ENCODE measurements at regions not wholly inside any gene's neighbourhood (a gene's known extent, or its start where the extent isn't known, plus 50 kb on each side); places are given as distances from the start of the nearest gene placed in this dataset.

GRCh38 chr10:94084344-94084743 is 90.6 kb downstream of the PLCE1 start:
- Histone ChIP-seq H3K36me3 (ENCODE audit: low read depth) (no peaks in the 10 kb centered on the region), H3K4me3 (ENCODE audit: severe bottlenecking) (no peak overlapping the region), H3K27ac (ENCODE audit: poor library complexity, severe bottlenecking) (no peak overlapping the region), H3K27me3 (ENCODE audit: insufficient read depth, poor library complexity, severe bottlenecking) (no peaks in the 10 kb centered on the region), H3K4me1 (ENCODE audit: insufficient read depth, poor library complexity, severe bottlenecking) (no peaks in the 10 kb centered on the region), H3K9me3 (ENCODE audit: severe bottlenecking) (no peaks in the 10 kb centered on the region)
- no peak for DNase-seq (ENCODE audit: low spot score)
- TF ChIP-seq, protein P1, sequence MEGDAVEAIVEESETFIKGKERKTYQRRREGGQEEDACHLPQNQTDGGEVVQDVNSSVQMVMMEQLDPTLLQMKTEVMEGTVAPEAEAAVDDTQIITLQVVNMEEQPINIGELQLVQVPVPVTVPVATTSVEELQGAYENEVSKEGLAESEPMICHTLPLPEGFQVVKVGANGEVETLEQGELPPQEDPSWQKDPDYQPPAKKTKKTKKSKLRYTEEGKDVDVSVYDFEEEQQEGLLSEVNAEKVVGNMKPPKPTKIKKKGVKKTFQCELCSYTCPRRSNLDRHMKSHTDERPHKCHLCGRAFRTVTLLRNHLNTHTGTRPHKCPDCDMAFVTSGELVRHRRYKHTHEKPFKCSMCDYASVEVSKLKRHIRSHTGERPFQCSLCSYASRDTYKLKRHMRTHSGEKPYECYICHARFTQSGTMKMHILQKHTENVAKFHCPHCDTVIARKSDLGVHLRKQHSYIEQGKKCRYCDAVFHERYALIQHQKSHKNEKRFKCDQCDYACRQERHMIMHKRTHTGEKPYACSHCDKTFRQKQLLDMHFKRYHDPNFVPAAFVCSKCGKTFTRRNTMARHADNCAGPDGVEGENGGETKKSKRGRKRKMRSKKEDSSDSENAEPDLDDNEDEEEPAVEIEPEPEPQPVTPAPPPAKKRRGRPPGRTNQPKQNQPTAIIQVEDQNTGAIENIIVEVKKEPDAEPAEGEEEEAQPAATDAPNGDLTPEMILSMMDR (IDR thresholded peaks at IDR 0.05; ENCODE audit: poor library complexity, severe bottlenecking), result no peak
- no peak for ATAC-seq (ENCODE audit: low read depth)

DNA sequence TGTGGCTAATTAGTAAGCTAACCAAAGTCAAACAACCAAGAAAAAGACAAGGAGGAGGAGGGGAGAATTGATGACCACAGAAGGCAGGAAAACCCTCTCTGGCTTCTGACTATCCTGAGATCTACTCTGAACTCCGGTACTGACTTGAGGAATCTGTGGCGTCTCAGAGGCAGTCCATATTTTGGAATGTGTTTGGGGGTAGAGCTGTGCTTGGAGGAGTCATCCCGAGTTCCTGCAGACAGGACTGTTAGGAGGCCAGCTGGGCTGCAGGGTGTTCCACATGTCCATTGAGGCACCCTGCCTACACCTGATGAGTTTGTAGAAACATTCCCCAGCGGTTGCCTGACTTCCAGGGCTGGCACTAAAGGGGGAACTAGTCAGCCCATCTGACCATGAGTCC is 91.6 kb downstream of the PLCE1 start:
- TF ChIP-seq, protein P1 (IDR thresholded peaks at IDR 0.05; ENCODE audit: poor library complexity, severe bottlenecking), result no peak
- no peak overlapping the region for H3K27ac ChIP-seq (ENCODE audit: poor library complexity, severe bottlenecking)
- no peaks in the 10 kb centered on the region for H3K27me3 ChIP-seq (ENCODE audit: insufficient read depth, poor library complexity, severe bottlenecking)
- DNase-seq (ENCODE audit: low spot score) (no peak), ATAC-seq (ENCODE audit: low read depth) (no peak)
- H3K4me1 ChIP-seq (ENCODE audit: insufficient read depth, poor library complexity, severe bottlenecking), result no peaks in the 10 kb centered on the region
- no peak overlapping the region for H3K4me3 ChIP-seq (ENCODE audit: severe bottlenecking)
- no peaks in the 10 kb centered on the region for H3K36me3 ChIP-seq (ENCODE audit: low read depth)
- no peaks in the 10 kb centered on the region for H3K9me3 ChIP-seq (ENCODE audit: severe bottlenecking)

- DNase-seq (ENCODE audit: low spot score), result no peak
- no peaks in the 10 kb centered on the region for H3K27me3 ChIP-seq (ENCODE audit: insufficient read depth, poor library complexity, severe bottlenecking)
- TF ChIP-seq, protein P1 (IDR thresholded peaks at IDR 0.05; ENCODE audit: poor library complexity, severe bottlenecking), result no peak
- no peaks in the 10 kb centered on the region for H3K36me3 ChIP-seq (ENCODE audit: low read depth)
- ATAC-seq (ENCODE audit: low read depth), result no peak
- H3K4me3 ChIP-seq (ENCODE audit: severe bottlenecking), result no peak overlapping the region
- H3K27ac ChIP-seq (ENCODE audit: poor library complexity, severe bottlenecking), result no peak overlapping the region
- H3K9me3 ChIP-seq (ENCODE audit: severe bottlenecking), result no peaks in the 10 kb centered on the region
- no peaks in the 10 kb centered on the region for H3K4me1 ChIP-seq (ENCODE audit: insufficient read depth, poor library complexity, severe bottlenecking)
These were observed 92.2 kb downstream of the PLCE1 start for GRCh38 chr10:94085766-94086437.

- H3K9me3 ChIP-seq (ENCODE audit: severe bottlenecking), result no peaks in the 10 kb centered on the region
- no peak overlapping the region for H3K4me3 ChIP-seq (ENCODE audit: severe bottlenecking)
- TF ChIP-seq, protein P1 (IDR thresholded peaks at IDR 0.05; ENCODE audit: poor library complexity, severe bottlenecking), result no peak
- H3K27me3 ChIP-seq (ENCODE audit: insufficient read depth, poor library complexity, severe bottlenecking), result no peaks in the 10 kb centered on the region
- no peak overlapping the region for H3K27ac ChIP-seq (ENCODE audit: poor library complexity, severe bottlenecking)
- H3K36me3 ChIP-seq (ENCODE audit: low read depth), result no peaks in the 10 kb centered on the region
- ATAC-seq (ENCODE audit: low read depth) (peak; percentile 74), DNase-seq (ENCODE audit: low spot score) (no peak)
- peaks cover 7% of the 10 kb centered on the region for H3K4me1 ChIP-seq (ENCODE audit: insufficient read depth, poor library complexity, severe bottlenecking)
These were observed 95.2 kb downstream of the PLCE1 start for GRCh38 chr10:94088926-94089381.

GRCh38 chr10:94091649-94092048 is 97.9 kb downstream of the PLCE1 start:
- Histone ChIP-seq H3K9me3 (ENCODE audit: severe bottlenecking) (no peaks in the 10 kb centered on the region), H3K4me3 (ENCODE audit: severe bottlenecking) (no peak overlapping the region), H3K27me3 (ENCODE audit: insufficient read depth, poor library complexity, severe bottlenecking) (no peaks in the 10 kb centered on the region), H3K36me3 (ENCODE audit: low read depth) (no peaks in the 10 kb centered on the region), H3K4me1 (ENCODE audit: insufficient read depth, poor library complexity, severe bottlenecking) (peaks cover 7% of the 10 kb centered on the region), H3K27ac (ENCODE audit: poor library complexity, severe bottlenecking) (no peak overlapping the region)
- DNase-seq (ENCODE audit: low spot score), result no peak
- TF ChIP-seq, protein P1 (IDR thresholded peaks at IDR 0.05; ENCODE audit: poor library complexity, severe bottlenecking), result no peak
- no peak for ATAC-seq (ENCODE audit: low read depth)
